ENCODE measurements at regions not wholly inside any gene's neighbourhood (a gene's known extent, or its start where the extent isn't known, plus 50 kb on each side); places are given as distances from the start of the nearest gene placed in this dataset.

DNA sequence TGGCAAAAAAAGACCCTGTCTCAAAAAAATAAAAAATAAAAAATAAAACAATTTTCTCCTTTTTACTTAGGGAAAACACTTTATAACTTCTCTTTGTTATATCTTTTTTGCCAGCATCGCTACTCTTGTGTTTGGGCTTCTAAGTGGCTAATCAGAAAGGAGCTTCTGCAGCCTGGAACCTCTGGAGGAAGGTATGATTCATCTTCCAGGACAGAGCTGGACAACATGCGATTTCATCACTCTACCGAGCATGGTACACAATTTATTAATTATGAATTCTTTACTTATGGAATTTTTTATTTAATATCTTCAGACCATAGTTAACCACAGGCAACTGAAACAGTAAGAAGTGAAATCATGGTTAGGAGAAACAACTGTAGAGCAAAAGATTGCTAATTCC, 1254.3 kb upstream of the AGA start:
- Histone ChIP-seq H3K27me3 (ENCODE audit: control insufficient read depth in 1 of 2, insufficient read depth in 2 of 2, low read length in 2 of 2) (no peaks in the 10 kb centered on the region), H2AFZ (ENCODE audit: low read length) (no peak overlapping the region), H3K36me3 (replicated peaks in 1 of 2; ENCODE audit: control insufficient read depth in 1 of 2, insufficient read depth in 2 of 2, low read length in 2 of 2) (no peaks in the 10 kb centered on the region), H3K79me2 (ENCODE audit: insufficient read depth, low read length) (no peaks in the 10 kb centered on the region), H4K20me1 (ENCODE audit: insufficient read depth, low read length) (no peaks in the 10 kb centered on the region), H3K4me2 (ENCODE audit: low read depth, low read length) (no peak overlapping the region), H3K9ac (ENCODE audit: insufficient read depth, low read depth, low read length) (no peak overlapping the region), H3K9me3 (ENCODE audit: low read length) (no peaks in the 10 kb centered on the region; the same call in 1 of the 2 replicates), H3K27ac (ENCODE audit: extremely low read length, insufficient read depth, low read length) (no peak overlapping the region), H3K4me1 (ENCODE audit: insufficient read depth, low read length) (no peaks in the 10 kb centered on the region), H3K4me3 (replicated peaks in 1 of 3; ENCODE audit: insufficient read depth in 1 of 3, low read depth in 2 of 3, low read length in 3 of 3) (no peak overlapping the region)
- intact Hi-C loops (cut with micrococcal nuclease; ENCODE audit: unreplicated experiment), result no loop called here
- ATAC-seq, result no peak
- no peak for DNase-seq (ENCODE audit: low spot score)
- POLR2A ChIA-PET, result no interaction called here
- BruUV-seq (replicated peaks), result no TSS peak
- in situ Hi-C loops (cut with HindIII; ENCODE audit: extremely low pct_ligation_motif_present, low pct_unique_long_range_greater_than_20kb), result no loop called here
- CTCF ChIA-PET (ENCODE audit: low intra/inter-chr PET ratio, low total read pairs), result no interaction called here
- 4% methylated on average over 3 of the region's 3 CpGs for WGBS (ENCODE audit: low lambda C conversion rate)
- TF ChIP-seq ZNF577 (CRISPR knock-in tag; IDR thresholded peaks at IDR 0.05; ENCODE audit: borderline replicate concordance, low read depth), result no peak
- TF ChIP-seq, protein P1, sequence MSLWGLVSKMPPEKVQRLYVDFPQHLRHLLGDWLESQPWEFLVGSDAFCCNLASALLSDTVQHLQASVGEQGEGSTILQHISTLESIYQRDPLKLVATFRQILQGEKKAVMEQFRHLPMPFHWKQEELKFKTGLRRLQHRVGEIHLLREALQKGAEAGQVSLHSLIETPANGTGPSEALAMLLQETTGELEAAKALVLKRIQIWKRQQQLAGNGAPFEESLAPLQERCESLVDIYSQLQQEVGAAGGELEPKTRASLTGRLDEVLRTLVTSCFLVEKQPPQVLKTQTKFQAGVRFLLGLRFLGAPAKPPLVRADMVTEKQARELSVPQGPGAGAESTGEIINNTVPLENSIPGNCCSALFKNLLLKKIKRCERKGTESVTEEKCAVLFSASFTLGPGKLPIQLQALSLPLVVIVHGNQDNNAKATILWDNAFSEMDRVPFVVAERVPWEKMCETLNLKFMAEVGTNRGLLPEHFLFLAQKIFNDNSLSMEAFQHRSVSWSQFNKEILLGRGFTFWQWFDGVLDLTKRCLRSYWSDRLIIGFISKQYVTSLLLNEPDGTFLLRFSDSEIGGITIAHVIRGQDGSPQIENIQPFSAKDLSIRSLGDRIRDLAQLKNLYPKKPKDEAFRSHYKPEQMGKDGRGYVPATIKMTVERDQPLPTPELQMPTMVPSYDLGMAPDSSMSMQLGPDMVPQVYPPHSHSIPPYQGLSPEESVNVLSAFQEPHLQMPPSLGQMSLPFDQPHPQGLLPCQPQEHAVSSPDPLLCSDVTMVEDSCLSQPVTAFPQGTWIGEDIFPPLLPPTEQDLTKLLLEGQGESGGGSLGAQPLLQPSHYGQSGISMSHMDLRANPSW (CRISPR knock-in tag; IDR thresholded peaks at IDR 0.05; ENCODE audit: borderline replicate concordance), result no peak
- no peak for TF ChIP-seq RARG (CRISPR knock-in tag; IDR thresholded peaks at IDR 0.05; ENCODE audit: low read depth)
- TF ChIP-seq MTF2 (CRISPR knock-in tag; IDR thresholded peaks at IDR 0.05; ENCODE audit: borderline replicate concordance), result no peak
- FAIRE-seq, result no peak

DNA sequence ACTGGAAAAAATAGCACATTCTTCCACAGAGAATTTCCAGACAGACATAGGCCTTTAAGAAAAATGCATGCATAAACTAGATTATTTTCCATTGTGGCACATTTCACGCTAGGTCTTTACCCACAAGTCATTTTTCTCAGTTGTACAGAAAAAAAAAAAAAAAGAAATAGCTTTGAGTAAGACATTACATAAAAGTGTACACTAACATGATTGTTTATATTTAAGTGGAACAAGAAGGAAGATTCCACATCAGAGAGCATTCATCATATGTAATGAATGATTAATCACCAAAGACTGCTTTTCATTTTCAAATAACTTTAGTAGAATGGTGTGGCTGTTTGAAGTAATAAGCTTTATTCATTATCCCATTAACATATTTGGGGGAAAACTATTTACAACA, 1270.2 kb upstream of the AGA start:
- in situ Hi-C loops (cut with HindIII; ENCODE audit: extremely low pct_ligation_motif_present, low pct_unique_long_range_greater_than_20kb), result no loop called here
- no peak overlapping the region for H3K4me3 ChIP-seq (replicated peaks in 1 of 3; ENCODE audit: insufficient read depth in 1 of 3, low read depth in 2 of 3, low read length in 3 of 3)
- H2AFZ ChIP-seq (ENCODE audit: low read length), result no peak overlapping the region
- no peak overlapping the region for H3K9ac ChIP-seq (ENCODE audit: insufficient read depth, low read depth, low read length)
- CTCF ChIA-PET (ENCODE audit: low intra/inter-chr PET ratio, low total read pairs), result no interaction called here
- no peaks in the 10 kb centered on the region for H3K4me1 ChIP-seq (ENCODE audit: insufficient read depth, low read length)
- no peak for FAIRE-seq
- no peaks in the 10 kb centered on the region for H4K20me1 ChIP-seq (ENCODE audit: insufficient read depth, low read length)
- no peaks in the 10 kb centered on the region for H3K79me2 ChIP-seq (ENCODE audit: insufficient read depth, low read length)
- H3K27me3 ChIP-seq (ENCODE audit: control insufficient read depth in 1 of 2, insufficient read depth in 2 of 2, low read length in 2 of 2), result no peaks in the 10 kb centered on the region
- POLR2A ChIA-PET, result no interaction called here
- H3K27ac ChIP-seq (ENCODE audit: extremely low read length, insufficient read depth, low read length), result no peak overlapping the region
- no peaks in the 10 kb centered on the region for H3K36me3 ChIP-seq (replicated peaks in 1 of 2; ENCODE audit: control insufficient read depth in 1 of 2, insufficient read depth in 2 of 2, low read length in 2 of 2)
- ATAC-seq, result no peak
- H3K4me2 ChIP-seq (ENCODE audit: low read depth, low read length), result no peak overlapping the region
- H3K9me3 ChIP-seq (ENCODE audit: low read length), result 0 out of 2 replicates have a peak, but pooled peaks cover 3% of the 10 kb centered on the region
- 7% methylated on average over 1 of the region's 1 CpG for WGBS (ENCODE audit: low lambda C conversion rate)
- DNase-seq (ENCODE audit: low spot score), result no peak
- intact Hi-C loops (cut with micrococcal nuclease; ENCODE audit: unreplicated experiment), result no loop called here
- no TSS peak for BruUV-seq (replicated peaks)
- TF ChIP-seq, protein P2, sequence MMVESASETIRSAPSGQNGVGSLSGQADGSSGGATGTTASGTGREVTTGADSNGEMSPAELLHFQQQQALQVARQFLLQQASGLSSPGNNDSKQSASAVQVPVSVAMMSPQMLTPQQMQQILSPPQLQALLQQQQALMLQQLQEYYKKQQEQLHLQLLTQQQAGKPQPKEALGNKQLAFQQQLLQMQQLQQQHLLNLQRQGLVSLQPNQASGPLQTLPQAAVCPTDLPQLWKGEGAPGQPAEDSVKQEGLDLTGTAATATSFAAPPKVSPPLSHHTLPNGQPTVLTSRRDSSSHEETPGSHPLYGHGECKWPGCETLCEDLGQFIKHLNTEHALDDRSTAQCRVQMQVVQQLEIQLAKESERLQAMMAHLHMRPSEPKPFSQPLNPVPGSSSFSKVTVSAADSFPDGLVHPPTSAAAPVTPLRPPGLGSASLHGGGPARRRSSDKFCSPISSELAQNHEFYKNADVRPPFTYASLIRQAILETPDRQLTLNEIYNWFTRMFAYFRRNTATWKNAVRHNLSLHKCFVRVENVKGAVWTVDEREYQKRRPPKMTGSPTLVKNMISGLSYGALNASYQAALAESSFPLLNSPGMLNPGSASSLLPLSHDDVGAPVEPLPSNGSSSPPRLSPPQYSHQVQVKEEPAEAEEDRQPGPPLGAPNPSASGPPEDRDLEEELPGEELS (CRISPR knock-in tag; IDR thresholded peaks at IDR 0.05), result no peak
- TF ChIP-seq, protein P3, sequence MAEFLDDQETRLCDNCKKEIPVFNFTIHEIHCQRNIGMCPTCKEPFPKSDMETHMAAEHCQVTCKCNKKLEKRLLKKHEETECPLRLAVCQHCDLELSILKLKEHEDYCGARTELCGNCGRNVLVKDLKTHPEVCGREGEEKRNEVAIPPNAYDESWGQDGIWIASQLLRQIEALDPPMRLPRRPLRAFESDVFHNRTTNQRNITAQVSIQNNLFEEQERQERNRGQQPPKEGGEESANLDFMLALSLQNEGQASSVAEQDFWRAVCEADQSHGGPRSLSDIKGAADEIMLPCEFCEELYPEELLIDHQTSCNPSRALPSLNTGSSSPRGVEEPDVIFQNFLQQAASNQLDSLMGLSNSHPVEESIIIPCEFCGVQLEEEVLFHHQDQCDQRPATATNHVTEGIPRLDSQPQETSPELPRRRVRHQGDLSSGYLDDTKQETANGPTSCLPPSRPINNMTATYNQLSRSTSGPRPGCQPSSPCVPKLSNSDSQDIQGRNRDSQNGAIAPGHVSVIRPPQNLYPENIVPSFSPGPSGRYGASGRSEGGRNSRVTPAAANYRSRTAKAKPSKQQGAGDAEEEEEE (CRISPR knock-in tag; IDR thresholded peaks at IDR 0.05; ENCODE audit: borderline replicate concordance), result no peak
- TF ChIP-seq RCOR2 (CRISPR knock-in tag; IDR thresholded peaks at IDR 0.05), result no peak
- no peak for TF ChIP-seq ZNF629 (CRISPR knock-in tag; conservative IDR thresholded peaks at IDR 0.05)

All from HepG2 (cell line).